ENCODE measurements at regions not wholly inside any gene's neighbourhood (a gene's known extent, or its start where the extent isn't known, plus 50 kb on each side); places are given as distances from the start of the nearest gene placed in this dataset.

DNA sequence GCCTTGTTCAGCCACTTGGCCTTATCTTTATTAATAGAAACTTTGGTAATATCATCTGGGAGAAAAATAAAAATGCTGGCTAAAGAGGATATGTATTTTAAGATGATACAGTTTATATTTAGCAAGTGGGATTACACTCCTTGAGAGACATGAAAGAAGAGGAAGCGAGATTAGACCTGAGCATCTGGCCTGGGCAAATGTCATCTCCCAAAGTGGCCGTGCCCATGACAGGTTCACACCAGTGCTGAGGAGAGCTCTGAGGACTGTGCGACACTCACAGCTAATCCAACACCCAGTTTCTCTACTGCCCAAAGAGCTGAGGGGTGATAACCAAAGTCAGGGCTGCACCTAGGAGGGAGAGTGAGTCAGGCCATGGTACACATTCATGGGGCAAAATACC, 121.7 kb upstream of the DUSP10 start:
- ChIA-PET CTCF (no interaction called here), POLR2A (ENCODE audit: unreplicated experiment) (no interaction called here)
- Histone ChIP-seq H3K27ac (ENCODE audit: low read length) (no peak overlapping the region), H3K9ac (ENCODE audit: low read length) (no peak overlapping the region), H4K20me1 (ENCODE audit: low read length) (no peaks in the 10 kb centered on the region), H3K4me2 (ENCODE audit: low read length) (no peak overlapping the region), H2AFZ (ENCODE audit: low read length) (no peak overlapping the region), H3K4me1 (ENCODE audit: insufficient read depth, low read length) (peaks cover 20% of the 10 kb centered on the region), H3K9me3 (ENCODE audit: low read length) (no peaks in the 10 kb centered on the region), H3F3A (ENCODE audit: low read length, unreplicated experiment) (no peaks in the 10 kb centered on the region), H3K79me2 (ENCODE audit: low read length) (no peaks in the 10 kb centered on the region), H3K36me3 (ENCODE audit: low read depth, low read length) (no peaks in the 10 kb centered on the region), H3K4me3 (ENCODE audit: low read length) (no peak overlapping the region), H3K27me3 (ENCODE audit: low read length) (no peaks in the 10 kb centered on the region), H3K9me2 (replicated peaks; ENCODE audit: low read length) (no peaks in the 10 kb centered on the region)
- intact Hi-C loops (cut with micrococcal nuclease): no loop called here
- no TSS peak for BruUV-seq (replicated peaks)
- DNase-seq: no peak
- TF ChIP-seq EZH2phosphoT487 (IDR thresholded peaks at IDR 0.05; ENCODE audit: borderline replicate concordance, low read length): no peak
- TF ChIP-seq EZH2 (IDR thresholded peaks at IDR 0.05; ENCODE audit: low read length, unreplicated experiment): no peak
- no peak for TF ChIP-seq CTCF (conservative IDR thresholded peaks at IDR 0.05; ENCODE audit: low read depth, low read length)
- ATAC-seq: no peak

DNA sequence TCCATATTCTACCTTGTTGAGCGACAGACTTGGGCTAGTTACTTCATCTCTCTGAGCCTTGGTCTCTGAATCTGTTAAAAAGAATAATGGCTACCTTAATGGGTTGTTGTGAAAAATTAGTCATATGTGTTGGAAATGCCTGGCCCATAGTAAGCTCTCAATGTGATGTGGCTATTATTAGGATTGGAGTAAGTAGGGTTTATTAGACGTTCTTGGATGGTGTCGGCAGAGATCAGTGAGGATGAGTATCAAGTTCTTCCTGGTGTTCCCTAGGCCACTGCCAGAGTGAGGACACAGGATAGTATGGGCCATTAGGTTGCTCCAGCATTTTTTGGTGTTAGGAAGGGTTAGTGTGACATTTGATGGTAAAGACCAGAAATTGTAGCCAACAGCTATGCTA, 121.1 kb upstream of the DUSP10 start:
- TF ChIP-seq EZH2phosphoT487 (IDR thresholded peaks at IDR 0.05; ENCODE audit: borderline replicate concordance, low read length): no peak
- no peak for TF ChIP-seq CTCF (conservative IDR thresholded peaks at IDR 0.05; ENCODE audit: low read depth, low read length)
- no peak for TF ChIP-seq EZH2 (IDR thresholded peaks at IDR 0.05; ENCODE audit: low read length, unreplicated experiment)
- no peaks in the 10 kb centered on the region for H3K9me3 ChIP-seq (ENCODE audit: low read length)
- no peaks in the 10 kb centered on the region for H3K9me2 ChIP-seq (replicated peaks; ENCODE audit: low read length)
- no peak for DNase-seq
- no peak overlapping the region for H3K4me3 ChIP-seq (ENCODE audit: low read length)
- H3K4me2 ChIP-seq (ENCODE audit: low read length): no peak overlapping the region
- H2AFZ ChIP-seq (ENCODE audit: low read length): no peak overlapping the region
- H3F3A ChIP-seq (ENCODE audit: low read length, unreplicated experiment): no peaks in the 10 kb centered on the region
- BruUV-seq (replicated peaks): no TSS peak
- intact Hi-C loops (cut with micrococcal nuclease): no loop called here
- H3K4me1 ChIP-seq (ENCODE audit: insufficient read depth, low read length): peaks cover 19% of the 10 kb centered on the region
- no peak overlapping the region for H3K27ac ChIP-seq (ENCODE audit: low read length)
- no peaks in the 10 kb centered on the region for H3K79me2 ChIP-seq (ENCODE audit: low read length)
- no peak for ATAC-seq
- no peak overlapping the region for H3K9ac ChIP-seq (ENCODE audit: low read length)
- H4K20me1 ChIP-seq (ENCODE audit: low read length): no peaks in the 10 kb centered on the region
- POLR2A ChIA-PET (ENCODE audit: unreplicated experiment): no interaction called here
- H3K27me3 ChIP-seq (ENCODE audit: low read length): no peaks in the 10 kb centered on the region
- CTCF ChIA-PET: no interaction called here
- H3K36me3 ChIP-seq (ENCODE audit: low read depth, low read length): no peaks in the 10 kb centered on the region

DNA sequence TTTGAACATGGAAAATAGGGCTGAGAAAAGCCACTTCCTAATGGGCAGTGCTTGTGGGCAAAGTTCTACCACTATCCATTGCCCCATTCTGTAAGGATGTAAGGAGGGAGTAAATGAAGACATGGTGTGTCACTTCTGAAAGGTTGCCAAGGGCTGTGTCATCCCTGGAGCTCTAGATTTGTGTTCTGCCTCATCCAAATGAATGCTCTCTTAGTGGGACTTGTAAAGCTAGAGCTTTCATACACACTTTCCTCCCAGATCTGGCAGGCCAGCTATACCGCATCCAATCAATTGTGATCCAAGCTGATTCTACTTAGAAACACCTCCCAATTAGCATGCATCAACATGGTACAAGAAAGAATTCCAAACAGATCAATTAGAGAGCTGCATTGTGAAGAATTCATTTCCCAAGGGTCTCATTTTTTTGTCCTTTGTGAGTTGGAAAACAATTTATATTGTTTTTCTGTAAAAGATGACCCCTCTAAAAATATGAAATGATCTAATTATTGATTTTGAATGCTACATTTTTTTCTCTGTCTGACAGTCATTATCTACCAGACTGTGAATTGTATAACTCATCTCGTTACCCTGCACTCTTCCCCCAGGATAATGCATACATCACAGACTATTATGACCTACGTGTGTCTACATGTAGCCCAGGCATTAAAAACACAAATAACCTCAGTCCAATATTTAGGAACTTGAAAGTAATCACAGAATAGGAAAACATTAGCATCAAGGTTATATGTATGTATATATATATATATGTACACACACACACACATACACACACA, 117.1 kb upstream of the DUSP10 start:
- peak overlapping the region; percentile 42 for H3K27ac ChIP-seq (ENCODE audit: low read length)
- H3K9me2 ChIP-seq (replicated peaks; ENCODE audit: low read length): no peaks in the 10 kb centered on the region
- H4K20me1 ChIP-seq (ENCODE audit: low read length): no peaks in the 10 kb centered on the region
- no peaks in the 10 kb centered on the region for H3K79me2 ChIP-seq (ENCODE audit: low read length)
- H3K9me3 ChIP-seq (ENCODE audit: low read length): no peaks in the 10 kb centered on the region
- DNase-seq (peak; percentile 97), ATAC-seq (peak; percentile 98)
- ChIA-PET POLR2A (ENCODE audit: unreplicated experiment) (interaction anchor here (0.6 to 0.7 kb wide), 3 partner anchors 91 to 278 kb away, joined by 5 to 9 read pairs (median 6); partner anchors contain the start of gene DUSP10), CTCF (interaction anchor here (0.9 kb wide), 1 partner anchor 28 kb away, joined by 4 read pairs; no protein-coding TSS in a partner anchor)
- H3K4me1 ChIP-seq (ENCODE audit: insufficient read depth, low read length): peaks cover 16% of the 10 kb centered on the region
- intact Hi-C loops (cut with micrococcal nuclease): no loop called here
- H3K9ac ChIP-seq (ENCODE audit: low read length): no peak overlapping the region
- H3K36me3 ChIP-seq (ENCODE audit: low read depth, low read length): no peaks in the 10 kb centered on the region
- no TSS peak for BruUV-seq (replicated peaks)
- H3K27me3 ChIP-seq (ENCODE audit: low read length): no peaks in the 10 kb centered on the region
- no peak overlapping the region for H2AFZ ChIP-seq (ENCODE audit: low read length)
- H3K4me2 ChIP-seq (ENCODE audit: low read length): no peak overlapping the region
- H3F3A ChIP-seq (ENCODE audit: low read length, unreplicated experiment): no peaks in the 10 kb centered on the region
- no peak overlapping the region for H3K4me3 ChIP-seq (ENCODE audit: low read length)
- TF ChIP-seq CTCF (conservative IDR thresholded peaks at IDR 0.05; ENCODE audit: low read depth, low read length): no peak

Measured in PC-3 (cell line).